HG02938 (cell line): ENCODE measurements at regions not wholly inside any gene's neighbourhood (a gene's known extent, or its start where the extent isn't known, plus 50 kb on each side); places are given as distances from the start of the nearest gene placed in this dataset.

ENCODE experiments used
- ATAC-seq: cut with Tn5 transposase; IDR thresholded peaks from one replicate; pipeline ENCODE4 v1.9.1; 2021; ENCODE audit warnings: mild to moderate bottlenecking, moderate library complexity; ENCODE audit not compliant: unreplicated experiment

DNA sequence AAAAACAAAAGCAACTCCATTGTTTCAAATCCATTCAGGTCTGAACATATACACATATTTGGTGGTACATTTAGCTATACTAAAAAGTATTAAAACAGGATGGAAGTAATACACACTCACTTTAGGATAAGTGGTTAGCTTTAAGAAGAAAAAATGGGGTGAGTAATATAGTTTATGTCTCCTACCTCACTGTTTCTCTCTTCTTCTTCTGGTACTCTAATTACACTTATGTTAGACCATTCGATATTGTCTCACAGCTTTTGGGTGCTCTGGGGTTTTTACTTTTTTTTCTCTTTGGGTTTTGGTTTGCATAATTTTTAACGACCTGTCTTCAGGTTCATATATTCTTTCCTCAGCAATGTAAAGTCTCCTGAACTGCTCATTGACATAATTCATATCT is 75.4 kb upstream of the AKAP13 start:
- ATAC-seq = no peak

DNA sequence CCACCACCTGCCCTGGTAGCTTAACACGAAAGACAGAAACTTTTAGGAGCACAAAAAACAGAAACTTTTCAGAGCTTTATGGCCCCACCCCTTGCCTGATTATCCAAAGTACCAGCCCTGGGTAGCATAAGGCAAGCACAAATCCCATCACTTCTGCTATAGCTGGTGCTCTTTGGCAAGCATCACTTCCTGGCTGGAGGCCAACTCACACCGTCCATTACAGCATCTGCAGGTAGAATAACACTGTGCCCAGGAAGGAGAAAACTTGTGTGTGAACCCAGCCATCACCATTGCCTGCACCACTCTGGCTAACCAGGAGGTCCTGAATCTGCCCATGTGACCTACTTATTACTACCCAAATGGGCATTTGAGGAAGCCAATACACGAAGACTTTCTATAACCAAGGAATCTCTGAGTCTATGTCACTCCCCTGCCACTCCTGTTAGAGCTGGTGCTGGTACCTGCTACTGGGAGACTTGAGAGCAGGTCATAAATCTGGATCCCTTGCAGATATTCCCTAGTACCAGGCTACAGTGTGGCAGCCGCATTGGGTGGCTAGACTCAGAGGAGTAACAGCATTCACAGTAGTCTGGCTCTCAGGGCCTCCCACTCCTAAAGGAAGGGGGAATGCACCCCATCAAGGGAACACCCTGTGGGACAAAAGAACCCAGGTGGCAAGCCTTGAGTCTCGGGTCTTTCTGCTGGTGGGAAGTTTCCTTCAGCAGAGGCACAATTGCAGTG is 73.3 kb upstream of the AKAP13 start:
- no peak for ATAC-seq

DNA sequence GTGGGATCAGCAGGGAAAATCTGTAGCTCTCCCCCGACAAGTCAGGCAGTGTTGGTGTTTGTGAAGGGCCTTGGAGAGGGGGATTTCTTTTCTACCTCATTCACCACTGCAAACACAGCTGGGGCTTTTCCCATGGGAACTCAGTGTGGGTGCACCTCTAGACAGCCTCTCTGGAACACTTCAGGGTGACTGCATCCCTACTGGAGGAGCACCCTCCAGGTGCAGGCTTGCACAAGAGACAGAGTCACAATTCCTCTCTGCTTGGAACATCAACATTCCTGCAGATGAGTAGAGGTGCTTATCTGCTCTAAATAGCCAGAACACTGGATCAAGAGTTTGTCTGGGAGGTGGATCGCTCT is 72.7 kb upstream of the AKAP13 start:
- no peak for ATAC-seq

DNA sequence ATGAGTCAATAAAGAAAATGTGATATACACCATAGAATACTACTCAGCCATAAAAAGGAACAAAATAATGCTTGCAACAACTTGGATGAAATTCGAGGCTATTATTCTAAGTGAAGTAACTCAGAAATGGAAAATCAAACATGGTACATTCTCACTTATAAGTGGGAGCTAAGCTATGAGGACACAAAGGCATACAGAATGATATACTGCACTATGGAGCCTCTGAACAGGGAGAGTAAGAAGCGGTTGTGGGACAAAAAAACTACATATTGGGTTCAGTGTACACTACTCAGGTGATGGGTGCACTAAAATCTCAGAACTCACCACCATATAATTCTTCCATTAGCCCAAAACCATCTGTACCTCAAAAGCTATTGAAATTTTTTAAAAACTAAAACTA is 68.8 kb upstream of the AKAP13 start:
- ATAC-seq = no peak

DNA sequence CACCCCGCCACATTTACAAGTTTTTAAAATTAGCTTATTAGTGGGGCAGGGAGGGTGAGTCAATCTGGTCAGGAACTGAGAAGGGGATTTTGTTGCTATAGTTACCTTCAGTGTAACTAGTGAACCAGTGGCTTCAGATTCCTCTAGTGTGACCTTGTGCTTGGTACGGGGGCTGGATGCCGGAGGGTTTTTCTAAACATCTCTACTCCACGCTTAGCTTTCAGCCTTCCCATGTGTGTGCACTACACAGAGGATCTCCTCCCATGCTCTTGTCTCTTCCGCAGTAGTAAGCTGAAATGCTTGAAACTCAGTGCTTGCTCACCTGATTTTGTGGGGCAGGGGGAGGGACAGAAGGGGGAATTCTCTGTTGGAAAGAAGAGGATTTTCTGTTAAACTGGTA is 67.9 kb upstream of the AKAP13 start:
- peak; percentile 99 for ATAC-seq

DNA sequence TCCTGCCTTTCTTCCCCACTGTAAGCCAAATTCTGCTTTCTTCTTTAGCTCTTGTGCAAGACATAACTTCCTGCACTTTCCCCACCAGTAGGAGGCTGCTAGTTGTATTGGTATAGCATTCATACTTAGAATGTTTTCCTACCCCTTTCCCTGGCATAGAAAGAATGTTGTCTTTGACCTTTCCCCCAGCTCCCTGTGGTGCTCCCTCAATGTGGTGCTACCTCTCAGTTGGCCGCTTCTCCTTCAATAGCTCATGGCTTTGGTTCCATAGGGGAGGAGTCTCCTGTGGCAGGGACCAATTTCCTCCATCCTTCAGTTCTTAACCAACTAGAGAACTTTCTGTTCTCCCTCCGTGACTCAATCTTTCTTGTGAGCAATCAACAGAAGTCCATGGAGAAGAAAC is 67.5 kb upstream of the AKAP13 start:
- peak; percentile 22 for ATAC-seq

DNA sequence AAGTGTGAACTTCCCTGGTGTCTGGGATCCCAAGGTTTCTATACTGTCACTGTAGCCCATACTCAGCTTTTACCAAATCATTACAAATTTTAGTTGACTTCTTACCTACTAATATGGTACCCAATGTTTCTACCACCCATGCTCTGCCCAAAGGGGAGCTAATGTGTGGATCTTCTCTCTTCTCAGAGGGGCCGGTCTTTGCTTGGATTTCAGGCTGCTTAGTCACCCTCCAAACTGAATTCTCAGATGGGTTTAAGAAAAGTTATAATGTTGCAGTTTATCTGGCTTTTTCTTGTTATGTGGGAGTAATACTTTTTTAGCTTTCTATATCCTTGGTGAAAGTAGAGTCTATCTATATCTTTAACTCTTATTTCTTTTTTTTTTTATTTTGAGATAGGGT is 67.1 kb upstream of the AKAP13 start:
- ATAC-seq = no peak

DNA sequence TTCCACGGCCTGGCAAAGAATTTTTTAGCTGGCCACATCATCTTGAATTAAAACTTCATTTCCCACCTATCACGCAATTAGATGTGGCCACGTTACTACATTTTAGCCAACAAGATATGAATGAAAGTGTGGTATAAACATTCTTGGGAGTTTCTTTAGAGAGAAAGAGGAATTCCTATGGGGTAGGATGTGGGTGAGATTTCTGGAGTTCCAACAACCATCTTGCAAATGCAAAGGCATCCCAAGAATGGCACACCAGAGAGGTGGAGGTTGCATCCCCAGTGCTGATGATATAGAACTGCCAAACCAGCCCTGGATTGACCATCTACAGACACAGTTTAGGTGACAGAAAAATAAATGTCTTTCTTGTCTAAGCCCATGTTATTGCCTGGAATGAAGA is 66.3 kb upstream of the AKAP13 start:
- ATAC-seq = no peak

DNA sequence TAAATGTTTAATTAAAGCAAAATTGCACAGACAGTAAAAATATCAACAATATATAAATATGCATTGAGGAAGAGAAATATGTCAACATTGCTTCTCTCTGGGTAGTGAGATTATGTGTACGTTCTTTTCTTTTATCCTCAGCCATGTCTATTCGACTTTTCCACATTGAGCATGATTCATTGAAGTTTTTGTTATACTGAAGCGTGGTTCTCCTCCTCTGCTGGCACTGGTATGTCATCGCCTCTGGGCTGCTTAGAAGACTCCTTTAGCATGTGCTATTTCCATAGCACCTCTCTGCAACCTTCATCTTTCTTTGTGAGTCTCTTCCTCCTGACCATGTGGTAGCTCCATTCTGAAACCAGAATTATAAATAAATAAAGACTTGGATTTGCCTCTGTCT is 65.8 kb upstream of the AKAP13 start:
- ATAC-seq = no peak

DNA sequence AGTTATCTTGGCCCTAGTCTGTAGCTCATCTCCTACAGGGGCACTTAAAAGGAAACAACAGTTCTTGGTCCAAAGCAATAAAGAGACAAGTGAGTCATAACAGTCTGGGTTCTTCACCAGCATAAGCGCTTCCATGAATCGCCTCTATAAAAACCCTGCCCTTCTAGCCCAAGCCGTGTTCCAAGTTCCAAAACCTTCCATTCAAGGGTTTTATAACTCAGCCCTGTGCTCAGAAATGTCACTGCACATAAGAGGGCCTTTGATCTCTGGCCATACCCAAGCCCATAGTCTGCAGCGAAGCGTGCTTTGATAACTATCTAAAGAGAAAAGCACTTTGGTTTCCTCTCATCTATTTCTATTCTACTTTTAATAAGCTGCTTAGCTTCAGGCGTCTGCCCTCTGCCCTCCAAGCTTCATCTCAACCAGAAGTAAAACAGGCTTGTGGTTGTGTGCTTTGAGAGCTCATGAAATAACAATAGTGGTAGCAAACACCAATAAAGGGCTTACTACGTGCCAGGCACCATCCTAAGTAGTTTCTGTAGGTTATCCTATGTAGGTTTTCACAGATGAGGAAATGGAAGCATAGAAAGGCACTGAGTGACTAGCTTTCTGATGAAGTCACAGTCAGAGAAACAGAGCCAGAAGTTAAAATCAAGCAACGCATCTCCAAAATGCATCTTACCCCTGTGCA is 64.0 kb upstream of the AKAP13 start:
- no peak for ATAC-seq

DNA sequence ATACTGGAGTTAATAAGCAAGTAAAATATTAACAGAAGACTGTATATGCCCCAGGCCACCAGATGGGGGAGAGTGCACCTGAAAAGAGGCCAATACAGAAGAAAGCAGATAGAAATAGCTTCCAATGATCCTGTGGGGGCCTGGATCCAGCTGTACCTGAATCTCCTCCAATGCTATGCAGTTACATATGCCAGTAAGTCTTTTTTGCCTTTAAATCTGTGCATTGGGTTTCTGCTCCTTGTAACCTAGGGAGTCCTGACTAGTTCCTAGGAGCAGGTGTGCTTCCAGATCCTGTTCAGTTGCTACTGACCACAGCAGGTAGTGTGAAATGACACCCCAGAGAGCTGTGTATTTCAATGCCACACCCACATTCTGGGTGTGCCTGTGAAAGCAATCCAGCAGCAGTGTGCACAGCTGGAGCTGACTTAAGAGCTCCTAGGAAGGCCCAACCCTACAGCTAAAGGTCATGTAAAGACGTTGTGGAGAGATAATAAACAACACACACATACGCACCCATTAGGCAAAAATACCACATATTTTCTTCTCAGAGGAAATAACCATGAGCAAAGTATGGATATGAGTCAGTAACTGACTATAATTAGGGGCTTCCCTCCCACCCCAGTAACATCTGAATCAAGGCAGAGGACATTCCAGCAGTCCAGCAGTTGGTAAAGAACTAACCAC is 62.2 kb upstream of the AKAP13 start:
- ATAC-seq = peak; percentile 93

DNA sequence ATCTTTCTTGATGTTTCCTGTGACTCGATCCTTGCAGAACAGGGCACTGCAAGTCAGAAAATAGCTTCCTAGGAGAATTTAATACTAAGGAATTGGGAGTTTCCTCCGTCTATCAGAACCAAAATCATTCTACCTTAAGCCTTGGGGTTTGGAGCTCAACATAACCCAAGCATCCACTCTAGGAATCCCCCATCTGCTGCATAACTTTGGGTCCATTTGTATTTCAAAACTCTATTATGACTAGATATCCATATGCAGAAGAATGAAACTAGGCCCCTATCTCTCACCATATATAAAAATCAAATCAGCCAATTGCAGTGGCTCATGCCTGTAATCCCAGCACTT is 61.7 kb upstream of the AKAP13 start:
- ATAC-seq = peak; percentile 17

DNA sequence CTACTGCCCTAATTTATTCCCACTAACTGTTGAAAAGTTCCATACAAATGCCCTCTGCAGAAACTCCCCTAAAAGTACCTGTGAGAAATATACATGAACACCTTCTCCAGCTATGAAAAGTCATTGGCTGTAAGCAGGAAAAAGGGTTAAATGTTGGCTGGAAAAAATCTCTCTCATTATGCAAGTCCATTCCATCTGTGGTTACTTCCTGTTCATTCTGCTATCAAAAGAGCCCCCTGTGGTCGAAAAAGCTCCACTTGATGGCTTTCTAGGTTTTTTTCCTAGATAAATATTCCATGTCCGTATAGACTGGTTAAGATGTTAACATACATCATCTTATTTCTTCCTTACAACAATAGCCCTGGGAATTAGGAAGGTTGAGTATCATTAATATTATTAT is 56.2 kb upstream of the AKAP13 start:
- ATAC-seq = no peak

DNA sequence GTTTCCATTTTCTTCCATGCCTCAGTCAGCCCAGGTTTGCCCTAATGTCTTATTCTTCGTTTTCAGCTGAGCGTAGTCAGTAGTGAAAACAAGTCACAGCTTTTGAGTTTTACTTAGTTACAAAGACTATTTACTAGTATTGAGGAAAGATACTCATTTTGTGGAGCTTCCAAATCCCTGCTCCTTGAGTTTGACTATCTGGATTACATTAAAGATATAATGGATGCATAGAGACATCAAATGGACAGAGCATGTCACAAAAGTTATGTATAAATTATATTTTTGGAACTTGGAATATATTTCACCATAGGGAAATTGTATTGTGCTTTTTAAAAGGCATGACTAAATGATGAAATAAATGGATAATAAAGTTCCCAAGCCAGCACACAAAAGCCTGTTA is 54.6 kb upstream of the AKAP13 start:
- no peak for ATAC-seq

DNA sequence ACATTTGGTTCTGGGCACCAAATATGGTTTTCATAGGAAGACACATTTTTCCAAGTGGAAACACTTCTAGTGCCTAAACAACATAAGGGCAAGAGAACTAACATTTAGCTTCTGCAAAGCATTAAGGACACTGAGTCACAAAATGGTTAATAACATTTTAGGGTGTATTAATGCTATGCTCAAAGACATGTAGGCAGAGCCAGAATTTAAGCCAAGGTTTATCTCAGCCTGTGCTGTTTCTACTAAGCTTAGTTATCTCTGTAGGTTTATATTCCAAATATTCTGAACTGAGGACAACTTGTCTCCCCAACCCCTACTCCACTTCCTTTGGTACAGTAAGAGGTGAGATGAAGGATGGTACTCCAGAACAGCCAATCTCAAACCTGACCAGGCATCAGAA is 54.1 kb upstream of the AKAP13 start:
- ATAC-seq = no peak

DNA sequence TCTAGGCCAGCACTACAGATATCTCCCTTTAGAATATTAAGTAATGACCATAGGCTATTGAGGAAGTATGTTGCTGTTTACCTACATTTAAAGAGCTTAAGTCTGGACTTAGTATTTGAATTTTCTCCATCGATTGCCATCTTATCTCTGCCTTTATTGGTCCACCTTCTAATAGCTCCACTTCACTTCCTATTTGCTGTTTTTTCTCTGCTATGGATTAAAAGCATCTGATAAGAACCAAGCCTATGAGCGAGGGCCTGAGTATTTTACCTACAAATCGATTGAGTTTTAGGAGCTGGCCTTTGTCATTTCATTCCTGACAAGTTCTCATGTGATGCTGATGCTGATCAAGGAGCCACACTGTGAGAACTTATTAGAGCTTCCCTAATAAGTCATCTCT is 52.6 kb upstream of the AKAP13 start:
- no peak for ATAC-seq

DNA sequence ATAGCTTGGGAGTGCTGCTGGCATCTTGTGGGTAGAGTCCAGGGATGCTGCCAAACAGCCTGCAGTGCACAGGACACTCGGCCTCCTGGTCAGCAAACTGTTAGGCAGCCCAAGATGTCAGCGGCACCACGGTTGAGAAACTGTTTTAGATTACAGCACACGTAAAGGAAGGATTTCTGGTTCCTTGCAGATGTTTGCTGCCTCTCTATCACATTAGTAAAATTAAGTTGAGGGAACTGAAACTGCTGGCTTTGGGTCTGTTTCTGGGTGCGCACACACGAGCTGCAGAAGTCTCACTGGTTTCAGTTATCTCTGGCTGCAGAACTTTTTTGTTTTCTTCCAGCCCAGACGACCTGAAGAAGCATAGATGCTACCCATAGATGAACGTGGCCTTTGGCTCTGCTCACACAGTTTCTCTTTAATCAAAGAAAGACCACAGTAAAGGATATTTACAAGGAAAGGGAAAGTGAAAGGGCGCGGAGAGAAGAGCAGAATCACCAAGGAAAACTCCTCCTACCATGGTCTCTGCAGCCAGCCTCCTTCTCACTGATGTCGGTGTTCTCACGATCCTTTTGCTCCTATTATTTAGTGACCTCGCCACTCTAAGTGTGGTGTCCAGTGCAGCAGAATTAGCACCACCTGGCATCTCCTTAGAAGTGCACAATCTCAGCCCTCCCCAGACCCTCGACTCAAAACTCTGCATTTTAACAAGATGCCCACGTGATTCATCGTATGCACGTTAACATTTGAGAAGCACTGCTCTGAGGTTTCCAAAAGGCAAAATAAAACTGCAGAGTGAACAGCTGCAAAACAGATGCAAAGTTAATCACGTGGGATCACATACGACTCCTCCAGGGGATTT is 50.6 kb upstream of the AKAP13 start:
- ATAC-seq = peak; percentile 60
